Aorta (tissue), 5 donors: ENCODE measurements at regions not wholly inside any gene's neighbourhood (a gene's known extent, or its start where the extent isn't known, plus 50 kb on each side); places are given as distances from the start of the nearest gene placed in this dataset.

Experiments used
- ATAC-seq: fragments of 200-7000 bp; cut with Tn5 transposase; one replicate; pipeline ENCODE4 v1.9.1; 2022; ENCODE audit warnings: moderate library complexity; ENCODE audit not compliant: low FRiP score
- DNase-seq, 2 donors: peaks; one replicate each; pipeline ENCODE4 v3.0.0-alpha.2; 2020
- H3K27ac ChIP-seq, 2 donors: one replicate each; pipeline ENCODE4 v1.5.1; 2013; ENCODE audit warnings: low read length in 2 of 2, mild to moderate bottlenecking in 2 of 2, moderate library complexity in 2 of 2, control low read depth in 1 of 2, inconsistent platforms in 1 of 2, low read depth in 1 of 2
- H3K27me3 ChIP-seq, 2 donors: one replicate each; pipeline ENCODE4 v1.6.1; 2013; ENCODE audit warnings: control low read depth in 1 of 2, low read length in 1 of 2, mild to moderate bottlenecking in 1 of 2, moderate library complexity in 1 of 2; ENCODE audit not compliant: insufficient read depth in 2 of 2, control insufficient read depth in 1 of 2
- H3K36me3 ChIP-seq, 2 donors: one replicate each; pipeline ENCODE4 v1.6.1; 2013; ENCODE audit warnings: control low read depth in 1 of 2, low read length in 1 of 2, mild to moderate bottlenecking in 1 of 2; ENCODE audit not compliant: insufficient read depth in 2 of 2, control insufficient read depth in 1 of 2
- H3K4me1 ChIP-seq, 2 donors: one replicate each; pipeline ENCODE4 v1.6.1; 2013; ENCODE audit warnings: low read length in 2 of 2, control low read depth in 1 of 2, mild to moderate bottlenecking in 1 of 2, moderate library complexity in 1 of 2; ENCODE audit not compliant: insufficient read depth in 2 of 2, control insufficient read depth in 1 of 2
- H3K4me3 ChIP-seq, 2 donors: one replicate each; pipeline ENCODE4 v1.5.1; 2013; ENCODE audit warnings: low read length in 2 of 2, control low read depth in 1 of 2, mild to moderate bottlenecking in 1 of 2
- H3K9me3 ChIP-seq: one replicate; pipeline ENCODE4 v1.6.1; 2013; ENCODE audit warnings: mild to moderate bottlenecking, low read length; ENCODE audit not compliant: control insufficient read depth
- WGBS, 2 donors: extraction: QIAGEN DNeasy Blood & Tissue Kit; methylation state at CpG; one replicate each; pipeline ENCODE4 v1.1.7; 2013; 5-methylcytosine and 5-hydroxymethylcytosine counted together
- intact Hi-C, 2 donors: fragments of 100-400 bp; cut with DNase I; formaldehyde crosslinking; loops; one replicate each; pipeline versions ENCODE4 v1.14.2 to v1.15.0; 2022
- donor health status: healthy with polysubstance abuse.
- donor health status: Bipolar disorder and iron deficiency.
- donor health status: DM: no; HTN: no; CAD: no.
- donor health status: DM: no; HTN: no; CAD: no.
- donor health status: DM: yes; HTN: yes; CAD: no.

DNA sequence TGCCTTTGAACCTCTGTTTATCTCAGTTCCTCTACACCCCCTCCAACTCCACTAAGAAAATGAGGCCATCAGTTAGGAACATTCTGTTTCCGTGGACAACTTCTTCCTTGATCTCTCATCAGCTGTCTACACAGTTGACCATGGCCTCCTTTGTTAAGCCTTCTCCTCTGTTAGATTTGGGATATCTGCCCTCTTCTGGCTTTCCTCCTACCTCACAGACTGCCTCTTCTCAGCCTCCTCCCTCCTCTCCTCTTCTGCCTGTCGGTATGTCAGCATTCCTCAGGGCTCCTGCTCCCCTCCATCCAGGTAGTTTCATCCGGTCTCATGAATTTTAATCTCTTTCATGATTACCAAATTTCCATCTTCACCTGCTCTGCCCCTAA is 454.9 kb downstream of the FOXO1 start:
- Histone ChIP-seq H3K4me3 (no peak overlapping the region), H3K36me3 (no peaks in the 10 kb centered on the region), H3K27ac (no peak overlapping the region), H3K9me3 (no peaks in the 10 kb centered on the region), H3K4me1 (peaks cover 0 to 3% of the 10 kb centered on the region in 2 donors), H3K27me3 (no peaks in the 10 kb centered on the region)
- 88 to 92% methylated on average over 3 of the region's 3 CpGs for WGBS, 2 donors
- intact Hi-C loops = loop anchor here in 1 of 2 donors (10.0 kb wide), 1 partner anchor 453 kb away; the partner anchor contains the start of gene FOXO1
- DNase-seq (no peak), ATAC-seq (no peak)

DNA sequence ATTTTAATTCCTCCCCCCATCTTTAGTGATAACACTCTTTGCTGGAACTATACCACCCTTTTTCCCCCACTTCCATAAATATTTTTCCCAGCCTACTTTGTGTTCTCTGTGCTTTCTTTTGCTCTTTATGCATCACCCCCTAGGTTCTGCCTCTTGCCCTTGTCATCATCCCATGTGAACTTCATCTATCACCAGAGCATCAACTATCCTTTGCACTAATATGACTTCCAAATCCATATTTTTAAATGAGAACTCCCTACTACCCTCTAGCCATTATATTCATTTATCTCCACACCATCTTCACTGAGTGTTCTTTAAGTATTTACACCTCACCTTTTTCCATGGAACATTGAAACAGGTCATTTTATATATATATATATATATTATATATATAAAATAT is 452.7 kb downstream of the FOXO1 start:
- Histone ChIP-seq H3K4me1 (peaks cover 0 to under 1% of the 10 kb centered on the region in 2 donors), H3K36me3 (no peaks in the 10 kb centered on the region), H3K27me3 (no peaks in the 10 kb centered on the region), H3K9me3 (no peaks in the 10 kb centered on the region), H3K27ac (no peak overlapping the region), H3K4me3 (no peak overlapping the region)
- no peak for ATAC-seq
- intact Hi-C loops = loop anchor here in 1 of 2 donors (10.0 kb wide), 1 partner anchor 451 kb away; the partner anchor contains the start of gene FOXO1
- DNase-seq = no peak

DNA sequence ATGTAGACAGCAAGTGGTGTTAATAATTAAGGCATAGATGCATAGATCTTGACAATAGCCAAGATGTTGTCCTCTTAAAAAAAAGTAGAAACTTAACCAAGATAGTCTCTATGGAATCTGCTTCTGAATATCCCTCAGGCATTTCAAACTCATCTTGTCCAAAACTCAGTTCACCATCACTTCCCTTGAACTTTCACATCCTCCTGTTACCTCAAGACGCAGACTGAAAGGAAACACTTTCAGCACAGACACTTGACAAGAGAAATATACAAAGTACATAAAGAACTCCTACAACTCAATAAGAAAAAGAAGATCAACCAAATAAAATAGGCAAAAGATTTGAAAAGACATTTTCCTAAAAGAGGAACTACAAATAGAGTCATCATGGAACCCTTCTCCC is 451.1 kb downstream of the FOXO1 start:
- Histone ChIP-seq H3K27me3 (no peaks in the 10 kb centered on the region), H3K27ac (no peak overlapping the region), H3K36me3 (no peaks in the 10 kb centered on the region), H3K4me3 (no peak overlapping the region), H3K4me1 (no peaks in the 10 kb centered on the region), H3K9me3 (no peaks in the 10 kb centered on the region)
- intact Hi-C loops = loop anchor here in 1 of 2 donors (10.0 kb wide), 1 partner anchor 449 kb away; the partner anchor contains the start of gene FOXO1
- no peak for ATAC-seq
- DNase-seq = no peak
- WGBS, 2 donors = 93 to 95% methylated on average over 1 of the region's 1 CpG

DNA sequence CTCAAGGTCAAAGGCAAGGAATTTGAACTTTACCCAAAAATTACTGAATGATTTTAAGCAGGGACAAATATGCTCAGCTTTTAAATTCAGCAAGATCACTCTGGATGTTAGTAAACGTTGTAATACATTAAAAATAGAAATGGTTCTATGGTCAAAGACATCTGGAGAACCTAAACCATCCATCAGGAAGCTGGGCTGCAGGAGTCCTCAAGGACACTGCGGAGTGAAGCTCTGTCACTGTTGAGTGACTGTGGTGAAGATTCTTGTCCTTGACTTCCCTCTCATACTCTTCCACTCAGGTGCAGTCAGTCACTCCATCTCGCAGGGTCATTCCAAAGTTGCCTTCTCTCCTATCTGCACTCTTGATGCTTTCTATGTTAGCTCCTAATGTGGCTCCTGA is 450.7 kb downstream of the FOXO1 start:
- no peak overlapping the region for H3K27ac ChIP-seq
- DNase-seq = no peak
- no peak overlapping the region for H3K4me3 ChIP-seq
- no peak for ATAC-seq
- H3K27me3 ChIP-seq = no peaks in the 10 kb centered on the region
- H3K4me1 ChIP-seq = no peaks in the 10 kb centered on the region
- no peaks in the 10 kb centered on the region for H3K9me3 ChIP-seq
- 65 to 68% methylated on average over 3 of the region's 3 CpGs for WGBS, 2 donors
- intact Hi-C loops = loop anchor here in 1 of 2 donors (10.0 kb wide), 1 partner anchor 449 kb away; the partner anchor contains the start of gene FOXO1
- H3K36me3 ChIP-seq = no peaks in the 10 kb centered on the region

DNA sequence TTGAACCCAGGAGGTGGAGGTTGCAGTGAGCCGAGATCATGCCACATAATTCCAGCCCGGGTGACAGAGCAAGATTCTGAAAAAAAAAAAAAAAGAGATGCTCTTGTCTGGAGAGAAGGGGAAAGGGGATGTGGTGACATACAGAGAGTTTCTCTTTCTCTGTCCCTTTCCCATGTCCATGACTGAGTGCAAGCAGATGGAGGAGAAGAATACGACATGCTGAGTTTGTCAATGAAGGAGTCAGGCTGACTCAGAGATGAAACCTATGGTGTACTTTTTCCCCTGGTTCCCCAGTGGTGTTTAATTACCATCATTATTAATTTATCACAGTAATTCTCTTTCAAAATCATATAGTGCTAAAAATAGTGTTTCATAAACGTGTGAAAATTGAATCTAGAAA is 448.8 kb downstream of the FOXO1 start:
- no peak overlapping the region for H3K4me3 ChIP-seq
- H3K36me3 ChIP-seq = no peaks in the 10 kb centered on the region
- 81 to 86% methylated on average over 4 of the region's 4 CpGs for WGBS, 2 donors
- intact Hi-C loops = loop anchor here in 1 of 2 donors (10.0 kb wide), 1 partner anchor 447 kb away; the partner anchor contains the start of gene FOXO1
- DNase-seq = no peak
- ATAC-seq = no peak
- H3K9me3 ChIP-seq = no peaks in the 10 kb centered on the region
- H3K4me1 ChIP-seq = no peaks in the 10 kb centered on the region
- no peak overlapping the region for H3K27ac ChIP-seq
- no peaks in the 10 kb centered on the region for H3K27me3 ChIP-seq

DNA sequence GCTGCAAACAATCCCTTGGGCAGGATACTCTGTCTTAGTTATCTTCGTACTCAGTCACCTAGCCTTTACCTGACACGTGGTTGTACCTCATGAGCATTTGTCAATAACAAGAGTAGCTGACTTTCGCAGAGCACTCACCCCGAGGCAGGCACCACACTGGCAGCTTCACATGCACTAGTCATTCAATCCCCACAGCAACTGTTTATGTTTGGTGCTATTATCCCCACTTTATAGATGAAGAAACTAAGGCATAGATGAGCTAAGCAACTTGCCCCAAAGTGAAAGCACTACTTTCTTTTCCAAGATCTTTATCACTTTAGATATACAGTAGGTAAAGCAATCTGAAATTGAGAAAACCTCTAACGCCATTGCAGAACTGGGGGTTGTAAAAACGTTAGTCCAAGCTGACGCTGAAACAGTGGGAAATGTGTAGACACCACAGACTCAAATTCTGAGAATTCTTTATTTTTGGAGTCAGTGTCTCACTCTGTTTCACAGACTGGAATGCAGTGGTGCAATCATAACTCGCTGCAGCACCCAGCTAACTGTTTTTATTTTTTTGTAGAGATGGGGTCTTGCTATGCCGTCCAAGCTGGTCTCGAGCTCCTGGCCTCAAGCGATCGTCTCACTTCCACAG is 446.0 kb downstream of the FOXO1 start:
- H3K4me3 ChIP-seq = no peak overlapping the region
- H3K9me3 ChIP-seq = no peaks in the 10 kb centered on the region
- ATAC-seq (no peak), DNase-seq (no peak)
- no peaks in the 10 kb centered on the region for H3K4me1 ChIP-seq
- H3K27ac ChIP-seq = peak overlapping the region in 1 of 2 donors; percentile 11
- no peaks in the 10 kb centered on the region for H3K36me3 ChIP-seq
- no peaks in the 10 kb centered on the region for H3K27me3 ChIP-seq
- intact Hi-C loops = no loop called here
- 81 to 86% methylated on average over 12 of the region's 12 CpGs for WGBS, 2 donors

DNA sequence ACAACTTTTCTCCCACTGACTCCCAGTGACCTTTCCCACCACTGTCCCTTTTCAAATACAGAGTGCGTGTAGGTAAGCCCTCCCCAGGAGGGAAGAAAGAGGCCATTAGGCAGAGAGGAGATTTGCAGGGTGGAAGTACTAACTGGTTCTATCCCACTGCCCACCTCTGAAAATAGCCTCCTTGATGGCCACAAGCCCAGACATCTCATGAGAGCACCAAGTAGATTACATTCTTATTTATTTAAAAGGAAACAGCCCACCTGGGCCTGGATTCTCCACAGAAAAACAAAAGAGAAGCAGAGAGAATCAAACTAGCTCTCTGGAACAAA is 445.3 kb downstream of the FOXO1 start:
- Histone ChIP-seq H3K4me1 (no peaks in the 10 kb centered on the region), H3K4me3 (no peak overlapping the region), H3K27ac (no peak overlapping the region), H3K27me3 (no peaks in the 10 kb centered on the region), H3K36me3 (no peaks in the 10 kb centered on the region), H3K9me3 (no peaks in the 10 kb centered on the region)
- DNase-seq (no peak), ATAC-seq (no peak)
- WGBS, 2 donors = 0 to 2% methylated on average over 1 of the region's 1 CpG
- intact Hi-C loops = no loop called here

DNA sequence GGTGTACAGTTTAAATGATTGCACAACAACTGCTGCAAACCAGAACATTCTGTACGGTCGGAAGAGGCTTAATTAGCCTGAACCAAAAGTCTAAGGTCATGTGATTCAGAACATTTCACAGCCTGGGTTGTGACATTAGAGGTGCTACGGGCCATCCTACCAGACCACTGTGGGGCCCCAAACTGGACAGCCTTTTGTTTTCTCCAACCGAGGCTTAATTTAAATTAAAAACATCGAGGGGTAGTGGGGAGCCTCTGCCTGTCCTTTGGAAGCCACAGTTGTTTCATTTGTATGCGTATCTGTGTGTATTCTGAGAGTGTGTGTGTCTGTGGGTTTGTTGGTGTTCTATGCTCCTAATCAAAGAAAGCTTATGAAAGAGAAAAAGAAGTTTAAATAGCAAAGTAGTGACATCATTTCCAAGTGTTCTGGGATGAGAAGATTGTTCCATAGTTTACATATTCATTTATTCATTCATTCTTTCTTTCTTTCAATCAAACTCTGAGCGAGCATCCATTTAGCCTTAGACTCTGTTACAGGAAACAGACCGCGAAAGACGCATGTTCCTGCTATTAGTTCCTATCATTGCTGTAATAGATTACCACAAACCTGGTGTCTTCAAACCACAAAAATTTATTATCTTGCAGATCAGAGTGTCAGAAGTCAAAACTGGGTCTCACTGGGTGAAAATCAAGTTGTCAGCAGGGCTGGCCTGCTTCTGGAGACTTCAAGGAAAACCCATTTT is 444.8 kb downstream of the FOXO1 start:
- peak; percentile 68 for ATAC-seq
- Histone ChIP-seq H3K27me3 (no peaks in the 10 kb centered on the region), H3K27ac (no peak overlapping the region), H3K4me3 (no peak overlapping the region), H3K36me3 (no peaks in the 10 kb centered on the region), H3K4me1 (no peaks in the 10 kb centered on the region), H3K9me3 (no peaks in the 10 kb centered on the region)
- 74 to 77% methylated on average over 10 of the region's 10 CpGs for WGBS, 2 donors
- intact Hi-C loops = no loop called here
- no peak for DNase-seq

DNA sequence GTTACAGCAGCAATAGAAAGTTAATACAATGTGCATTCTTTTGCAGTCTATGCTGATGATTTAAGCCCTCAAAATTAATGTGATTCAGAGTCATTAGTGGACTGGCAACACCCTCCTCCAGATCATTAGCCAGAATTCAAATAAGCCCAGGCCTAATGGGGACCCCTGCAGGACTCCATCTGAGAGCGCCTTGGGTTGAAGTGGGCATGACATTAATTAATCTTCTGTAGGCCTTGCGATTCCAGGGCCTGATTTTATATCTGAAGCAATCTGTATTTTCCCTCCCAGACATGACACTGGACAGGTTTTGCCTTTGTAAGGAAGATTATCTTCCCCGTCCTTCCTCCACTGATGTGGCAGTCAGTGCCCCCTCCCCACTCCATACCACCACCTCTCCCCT is 442.9 kb downstream of the FOXO1 start:
- Histone ChIP-seq H3K9me3 (no peaks in the 10 kb centered on the region), H3K4me3 (no peak overlapping the region), H3K27ac (no peak overlapping the region), H3K27me3 (no peaks in the 10 kb centered on the region), H3K36me3 (no peaks in the 10 kb centered on the region), H3K4me1 (no peaks in the 10 kb centered on the region)
- ATAC-seq = no peak
- no peak for DNase-seq
- WGBS, 2 donors = 78 to 97% methylated on average over 3 of the region's 3 CpGs
- intact Hi-C loops = no loop called here
